Common myeloid progenitor, CD34-positive (primary cell): ENCODE measurements at regions not wholly inside any gene's neighbourhood (a gene's known extent, or its start where the extent isn't known, plus 50 kb on each side); places are given as distances from the start of the nearest gene placed in this dataset.

ENCODE experiments used
- CTCF ChIA-PET: fragments of 350-600 bp; sonication (Branson Sonifier 250); formaldehyde crosslinking; loops from one replicate; lab custom pipeline; 2021; ENCODE audit warnings: antibody characterized with exemption; lab: Charles Lee
- POLR2A ChIA-PET: fragments of 350-600 bp; sonication (Branson Sonifier 250); formaldehyde crosslinking; loops from one replicate; lab custom pipeline; 2021; ENCODE audit warnings: antibody characterized with exemption; lab: Charles Lee
- DNase-seq, 3 donors: peaks; one replicate each; pipeline versions ENCODE4 v3.0.0 to v3.0.0-alpha.2; 2013
- H3K27ac ChIP-seq, 2 experiments: 1 replicate in 1 of 2; 2 replicates in 1 of 2; pipeline ENCODE4 v1.7.0; 2013; ENCODE audit warnings: inconsistent platforms in 2 of 2, low read length in 2 of 2, mild to moderate bottlenecking in 2 of 2, low read depth in 1 of 2, moderate library complexity in 1 of 2; ENCODE audit not compliant: severe bottlenecking in 2 of 2, insufficient read depth in 1 of 2, poor library complexity in 1 of 2
- H3K27me3 ChIP-seq, 5 experiments: replicated peaks in 2 of 5; 1 replicate in 3 of 5; 2 replicates in 2 of 5; pipeline versions ENCODE4 v1.6.1 to v1.7.0; 2013; ENCODE audit warnings: low read length in 4 of 5, mild to moderate bottlenecking in 2 of 5, moderate library complexity in 2 of 5, inconsistent platforms in 1 of 5; ENCODE audit not compliant: insufficient read depth in 5 of 5, control insufficient read depth in 4 of 5
- H3K36me3 ChIP-seq, 4 experiments: 1 replicate in 2 of 4; 2 replicates in 2 of 4; pipeline versions ENCODE4 v1.6.1 to v1.7.0; 2013; ENCODE audit warnings: low read length in 3 of 4, control low read depth in 1 of 4, mild to moderate bottlenecking in 1 of 4; ENCODE audit not compliant: control insufficient read depth in 4 of 4, insufficient read depth in 4 of 4
- H3K4me1 ChIP-seq, 4 experiments: 1 replicate in 3 of 4; 2 replicates in 1 of 4; pipeline versions ENCODE4 v1.6.1 to v1.7.1; 2013; ENCODE audit warnings: low read length in 3 of 4, mild to moderate bottlenecking in 3 of 4, control low read depth in 1 of 4, inconsistent platforms in 1 of 4, moderate library complexity in 1 of 4; ENCODE audit not compliant: control insufficient read depth in 4 of 4, insufficient read depth in 4 of 4; ENCODE audit errors: control extremely low read depth in 1 of 4
- H3K4me3 ChIP-seq, 7 experiments: 1 replicate in 4 of 7; 2 replicates in 3 of 7; pipeline versions ENCODE4 v1.5.1 to v1.7.0; 2013; ENCODE audit warnings: mild to moderate bottlenecking in 7 of 7, low read length in 6 of 7, moderate library complexity in 6 of 7, inconsistent platforms in 2 of 7, low read depth in 2 of 7, control low read depth in 1 of 7; ENCODE audit not compliant: insufficient read depth in 4 of 7, control insufficient read depth in 1 of 7; ENCODE audit errors: extremely low read depth in 1 of 7
- H3K9me3 ChIP-seq, 5 experiments: 1 replicate in 4 of 5; 2 replicates in 1 of 5; pipeline versions ENCODE4 v1.6.1 to v1.7.1; 2013; ENCODE audit warnings: low read length in 4 of 5, mild to moderate bottlenecking in 2 of 5, inconsistent platforms in 1 of 5, low read depth in 1 of 5, moderate library complexity in 1 of 5; ENCODE audit not compliant: control insufficient read depth in 4 of 5, insufficient read depth in 2 of 5; ENCODE audit errors: control extremely low read depth in 1 of 5
- WGBS: methylation state at CpG from one replicate; pipeline ENCODE4 v1.1.5; 2013; ENCODE audit not compliant: insufficient coverage; 5-methylcytosine and 5-hydroxymethylcytosine counted together

DNA sequence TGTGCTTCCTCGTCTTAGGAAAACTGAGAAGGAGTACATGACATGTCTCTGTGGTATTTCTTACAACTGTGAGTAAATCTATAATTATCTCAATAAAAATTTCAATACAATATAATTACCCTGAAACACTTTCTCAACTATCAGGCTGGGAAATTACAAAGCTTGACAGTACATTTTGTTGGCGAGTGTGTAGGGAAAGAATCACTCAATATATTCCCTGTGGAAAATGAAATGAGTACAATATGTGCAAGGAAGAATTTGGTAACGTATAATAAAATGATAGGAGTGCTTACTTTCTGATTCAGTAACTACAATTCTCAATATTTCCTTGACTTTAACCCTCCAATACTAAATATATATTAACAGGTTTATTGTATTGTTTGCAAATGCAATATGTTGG is 818.2 kb upstream of the CADM2 start:
- no CpG with 5 or more reads among the region's 3 CpGs for WGBS
- H3K4me3 ChIP-seq, result no peak overlapping the region
- no peak overlapping the region for H3K27ac ChIP-seq
- ChIA-PET POLR2A (no interaction called here), CTCF (no interaction called here)
- DNase-seq, result no peak
- no peaks in the 10 kb centered on the region for H3K36me3 ChIP-seq
- H3K27me3 ChIP-seq, result no peaks in the 10 kb centered on the region
- no peaks in the 10 kb centered on the region for H3K4me1 ChIP-seq
- no peaks in the 10 kb centered on the region for H3K9me3 ChIP-seq

DNA sequence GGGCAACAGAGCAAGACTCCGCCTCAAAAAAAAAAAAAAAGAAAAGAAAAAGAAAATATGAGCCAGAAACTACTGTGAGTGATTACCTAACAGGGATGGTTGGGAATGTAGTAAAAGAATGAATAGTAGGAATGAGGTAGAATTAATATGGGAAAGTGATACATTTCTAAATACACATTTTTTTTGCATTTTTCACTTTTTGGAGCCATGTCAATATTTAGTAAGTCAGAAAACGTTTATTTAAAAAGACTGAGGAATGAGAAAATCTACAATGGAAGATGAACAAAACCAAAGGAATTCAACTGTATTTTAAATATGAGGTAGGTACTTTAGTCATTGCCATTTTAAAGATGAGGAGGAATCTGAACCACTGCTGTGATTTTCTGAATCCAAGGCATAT is 817.2 kb upstream of the CADM2 start:
- H3K4me3 ChIP-seq, result no peak overlapping the region
- no peaks in the 10 kb centered on the region for H3K9me3 ChIP-seq
- DNase-seq, result no peak
- H3K27ac ChIP-seq, result no peak overlapping the region
- ChIA-PET CTCF (no interaction called here), POLR2A (no interaction called here)
- no peaks in the 10 kb centered on the region for H3K27me3 ChIP-seq
- no peaks in the 10 kb centered on the region for H3K36me3 ChIP-seq
- H3K4me1 ChIP-seq, result no peaks in the 10 kb centered on the region
- 57% methylated on average over 1 of the region's 2 CpGs for WGBS

DNA sequence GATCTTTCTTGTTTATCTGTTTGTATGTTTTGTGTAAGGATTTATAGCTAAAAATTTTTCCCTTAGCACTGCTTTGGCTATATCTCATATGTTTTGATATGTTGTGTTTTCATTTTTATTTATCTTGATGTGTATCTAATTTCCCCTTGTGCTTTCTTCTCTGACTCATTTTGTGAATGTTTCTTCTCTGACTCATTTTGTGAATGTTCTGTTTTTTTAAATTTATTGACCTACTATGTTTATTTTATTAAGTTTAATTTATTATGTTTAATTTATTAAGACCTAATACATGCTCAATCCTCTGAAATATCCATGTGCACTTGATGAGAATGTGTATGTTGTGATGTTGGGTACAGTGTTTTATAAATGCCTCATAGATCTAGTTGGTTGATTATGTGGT is 793.5 kb upstream of the CADM2 start:
- no peaks in the 10 kb centered on the region for H3K27me3 ChIP-seq
- ChIA-PET CTCF (no interaction called here), POLR2A (no interaction called here)
- H3K4me1 ChIP-seq, result no peaks in the 10 kb centered on the region
- H3K27ac ChIP-seq, result no peak overlapping the region
- no peak for DNase-seq
- no peaks in the 10 kb centered on the region for H3K36me3 ChIP-seq
- peaks cover 0 to 5% (median under 1%) of the 10 kb centered on the region in 5 experiments for H3K9me3 ChIP-seq
- H3K4me3 ChIP-seq, result no peak overlapping the region

DNA sequence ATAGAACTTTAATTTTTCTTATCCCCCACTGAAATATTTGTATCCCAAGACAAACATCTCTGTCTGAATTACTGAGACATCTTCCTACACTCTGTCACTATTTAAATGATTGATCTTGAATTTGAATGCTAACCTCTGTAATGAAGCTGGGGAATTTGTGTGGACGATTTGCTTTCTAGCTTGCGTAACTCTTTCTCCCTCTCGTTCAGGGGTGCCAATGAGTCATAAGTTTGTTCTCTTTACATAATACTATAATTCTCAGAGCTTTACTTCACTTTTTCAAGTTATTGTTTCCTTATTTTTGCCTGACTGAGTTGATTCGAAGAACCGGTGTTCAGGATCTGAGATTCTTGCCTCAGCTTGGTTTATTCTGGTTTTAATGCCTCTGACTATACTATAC is 783.3 kb upstream of the CADM2 start:
- Histone ChIP-seq H3K4me3 (no peak overlapping the region), H3K27ac (no peak overlapping the region), H3K4me1 (no peaks in the 10 kb centered on the region), H3K36me3 (no peaks in the 10 kb centered on the region), H3K27me3 (no peaks in the 10 kb centered on the region), H3K9me3 (peaks cover 0 to 1% (median under 1%) of the 10 kb centered on the region in 5 experiments)
- DNase-seq, result no peak
- ChIA-PET CTCF (interaction anchor here (1.2 kb wide), 1 partner anchor 11 kb away, joined by 3 read pairs; no protein-coding TSS in a partner anchor), POLR2A (no interaction called here)
- 88% methylated on average over 3 of the region's 5 CpGs for WGBS

DNA sequence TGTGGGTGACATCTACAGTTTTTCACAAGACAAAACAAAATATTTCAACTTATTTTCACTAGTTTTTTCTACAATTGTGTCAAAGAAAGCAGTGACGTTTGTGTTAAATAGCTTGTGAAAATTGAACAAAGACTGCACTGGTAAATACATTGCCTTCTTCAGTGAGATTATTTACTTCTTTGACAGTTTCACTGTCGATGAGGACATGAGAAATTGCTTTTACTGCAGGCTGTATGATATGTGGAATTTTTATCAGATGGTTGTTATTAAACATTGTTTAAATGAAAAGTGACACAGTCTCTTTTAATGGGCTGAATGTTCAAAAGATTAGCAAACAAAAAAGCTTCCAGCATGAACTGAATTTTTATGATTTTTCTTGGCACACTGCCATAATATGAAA is 773.9 kb upstream of the CADM2 start:
- Histone ChIP-seq H3K9me3 (peaks cover 0 to 1% (median 0%) of the 10 kb centered on the region in 5 experiments), H3K27me3 (no peaks in the 10 kb centered on the region), H3K4me3 (no peak overlapping the region), H3K27ac (no peak overlapping the region), H3K36me3 (no peaks in the 10 kb centered on the region), H3K4me1 (no peaks in the 10 kb centered on the region)
- ChIA-PET CTCF (no interaction called here), POLR2A (no interaction called here)
- no peak for DNase-seq
- WGBS, result 60% methylated on average over 1 of the region's 2 CpGs

DNA sequence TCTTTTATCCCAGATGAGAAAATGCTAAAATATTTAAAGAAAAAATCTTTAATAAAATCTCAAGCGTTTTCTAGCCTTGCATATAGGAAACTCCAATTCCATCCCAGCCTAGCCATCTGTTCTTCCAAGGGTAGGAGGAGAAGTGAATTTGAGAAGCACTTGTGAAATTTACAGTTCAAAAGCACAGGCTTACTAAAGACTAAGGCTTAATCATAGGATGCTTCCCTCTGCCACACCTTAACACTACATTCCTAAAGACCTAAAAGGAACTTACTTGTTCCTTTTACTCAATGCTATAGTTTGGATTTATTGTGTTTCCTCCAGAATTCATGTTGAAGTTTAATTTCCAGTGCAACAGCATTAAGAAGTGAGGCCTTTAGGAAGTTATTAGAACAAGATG is 764.8 kb upstream of the CADM2 start:
- Histone ChIP-seq H3K4me3 (no peak overlapping the region), H3K9me3 (peaks cover 0 to 8% (median 0%) of the 10 kb centered on the region in 5 experiments), H3K27me3 (no peaks in the 10 kb centered on the region), H3K27ac (no peak overlapping the region), H3K4me1 (no peaks in the 10 kb centered on the region), H3K36me3 (no peaks in the 10 kb centered on the region)
- ChIA-PET POLR2A (no interaction called here), CTCF (no interaction called here)
- no CpG with 5 or more reads among the region's 1 CpG for WGBS
- DNase-seq, result no peak

DNA sequence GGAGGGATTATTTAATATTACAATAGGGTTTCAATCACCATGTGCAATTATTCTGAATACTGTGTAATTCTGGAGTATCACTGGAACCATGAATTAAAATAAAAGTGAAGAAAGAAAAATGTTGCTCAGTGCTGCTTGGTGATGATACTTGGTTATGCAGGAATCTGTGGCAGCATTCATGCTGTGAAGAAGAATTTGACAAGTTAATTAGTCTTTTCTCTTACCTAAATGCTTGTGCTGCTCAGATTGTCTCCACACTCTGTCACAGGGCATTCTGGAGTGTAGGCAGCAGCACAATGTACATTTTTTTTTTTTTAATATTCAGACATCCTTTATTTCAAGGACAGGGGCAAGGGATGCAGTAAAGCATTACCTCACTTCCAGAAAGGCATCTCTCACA is 749.3 kb upstream of the CADM2 start:
- CTCF ChIA-PET, result no interaction called here
- DNase-seq, result no peak
- Histone ChIP-seq H3K27me3 (no peaks in the 10 kb centered on the region), H3K4me1 (no peaks in the 10 kb centered on the region), H3K4me3 (no peak overlapping the region), H3K27ac (no peak overlapping the region), H3K36me3 (no peaks in the 10 kb centered on the region), H3K9me3 (peaks cover 0 to 3% (median 0%) of the 10 kb centered on the region in 5 experiments)
- POLR2A ChIA-PET, result no interaction called here
